ENCODE measurements at regions not wholly inside any gene's neighbourhood (a gene's known extent, or its start where the extent isn't known, plus 50 kb on each side); places are given as distances from the start of the nearest gene placed in this dataset.
"Not testable (repeated sequence)": the region's sequence is repeated elsewhere in the genome, so short reads cannot be mapped to it uniquely, and the experiment has no call there.

GRCh38 chr15:21260966-21261395, 179.3 kb downstream of the POTEB3 start:
- Histone ChIP-seq H3K23ac (ENCODE audit: low read depth, low read length) (no peak overlapping the region), H2AK5ac (ENCODE audit: low read depth, low read length) (no peak overlapping the region), H2AK9ac (replicated peaks; ENCODE audit: low read depth, low read length, poor library complexity) (no peak overlapping the region), H4K91ac (ENCODE audit: insufficient read depth, low read depth, low read length) (no peak overlapping the region), H3K27ac (ENCODE audit: insufficient read depth, low read length) (no peak overlapping the region), H3K9me3 (ENCODE audit: control insufficient read depth, insufficient read depth, low read length) (peaks cover 25% of the 10 kb centered on the region), H4K8ac (ENCODE audit: low read depth in 2 of 2, low read length in 2 of 2) (no peak overlapping the region), H3K4me1 (ENCODE audit: control insufficient read depth, insufficient read depth, low read length) (no peaks in the 10 kb centered on the region), H3K27me3 (ENCODE audit: control insufficient read depth, insufficient read depth, low read length) (no peaks in the 10 kb centered on the region), H3K56ac (ENCODE audit: extremely low read depth, insufficient read depth, low read length) (no peak overlapping the region), H3K14ac (replicated peaks; ENCODE audit: low read depth, low read length) (no peak overlapping the region), H4K5ac (ENCODE audit: low read depth, low read length) (no peak overlapping the region), H3K4me3 (ENCODE audit: insufficient read depth, low read depth, low read length) (no peak overlapping the region), H3K9ac (ENCODE audit: low read depth, low read length) (no peak overlapping the region), H2BK20ac (ENCODE audit: low read depth, low read length) (no peak overlapping the region), H2BK5ac (ENCODE audit: low read depth, low read length, poor library complexity, severe bottlenecking) (no peak overlapping the region), H3K18ac (ENCODE audit: low read depth, low read length) (no peak overlapping the region), H3K9me1 (ENCODE audit: insufficient read depth, low read length) (no peaks in the 10 kb centered on the region), H3K4ac (ENCODE audit: low read depth, low read length) (no peak overlapping the region), H2BK15ac (ENCODE audit: low read depth, low read length) (no peak overlapping the region), H2BK120ac (ENCODE audit: low read depth, low read length) (no peak overlapping the region), H2AFZ (replicated peaks; ENCODE audit: low read length, poor library complexity) (no peak overlapping the region), H3K4me2 (ENCODE audit: low read depth, low read length) (no peak overlapping the region), H3K79me1 (ENCODE audit: low read depth in 1 of 2, low read length in 2 of 2) (no peaks in the 10 kb centered on the region), H3K36me3 (ENCODE audit: control insufficient read depth, insufficient read depth, low read length) (no peaks in the 10 kb centered on the region), H4K20me1 (ENCODE audit: insufficient read depth, low read length) (no peaks in the 10 kb centered on the region)
- no TSS peak for BruUV-seq (replicated peaks)
- no peak for ATAC-seq (ENCODE audit: low read depth)
- in situ Hi-C loops (cut with MboI; ENCODE audit: low sequenced_read_pairs) (no loop called here), dilution Hi-C loops (cut with HindIII; ENCODE audit: low sequenced_read_pairs, unreplicated experiment) (no loop called here), intact Hi-C loops (cut with micrococcal nuclease) (no loop called here)
- CTCF ChIA-PET: no interaction called here
- TF ChIP-seq BHLHE40 (IDR thresholded peaks at IDR 0.05; ENCODE audit: low read depth, low read length): no peak
- POLR2A ChIA-PET (ENCODE audit: unreplicated experiment): no interaction called here
- no peak for DNase-seq
- WGBS, 2 experiments (ENCODE audit: extremely low coverage in 2 of 2, insufficient read length in 1 of 2): 68% methylated on average over 15 of the region's 15 CpGs; no CpG with 5 or more reads in 1 of the 2 experiments

DNA sequence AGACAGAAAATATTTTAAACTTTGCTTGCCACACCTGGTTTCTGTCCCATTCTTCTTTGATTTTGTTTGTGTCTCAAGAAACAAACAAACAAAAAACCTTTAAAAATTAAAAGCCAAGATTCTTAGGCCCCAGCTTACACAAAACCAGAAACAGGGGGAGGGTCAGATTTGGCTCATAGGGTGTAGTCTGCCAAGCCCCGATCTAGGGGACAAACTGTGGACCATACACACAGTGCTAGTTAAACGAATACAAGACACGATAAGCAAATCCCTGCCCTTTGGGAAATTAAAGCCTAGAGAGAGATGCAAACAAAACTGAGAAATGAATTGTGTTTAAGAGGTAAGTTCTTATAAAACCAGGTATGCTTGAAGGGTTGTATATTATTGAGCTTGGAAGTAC, 181.7 kb downstream of the POTEB3 start:
- CTCF ChIA-PET: not testable (repeated sequence)

More for the DNA sequence above, 181.7 kb downstream of the POTEB3 start:
- H2AFZ ChIP-seq (replicated peaks; ENCODE audit: low read length, poor library complexity); H3K56ac ChIP-seq (ENCODE audit: extremely low read depth, insufficient read depth, low read length); POLR2A ChIA-PET (ENCODE audit: unreplicated experiment); H3K4me1 ChIP-seq (ENCODE audit: control insufficient read depth, insufficient read depth, low read length); H3K4me3 ChIP-seq (ENCODE audit: insufficient read depth, low read depth, low read length); dilution Hi-C loops (cut with HindIII; ENCODE audit: low sequenced_read_pairs, unreplicated experiment); in situ Hi-C loops (cut with MboI; ENCODE audit: low sequenced_read_pairs); H3K9ac ChIP-seq (ENCODE audit: low read depth, low read length); H2BK5ac ChIP-seq (ENCODE audit: low read depth, low read length, poor library complexity, severe bottlenecking); H3K27ac ChIP-seq (ENCODE audit: insufficient read depth, low read length); H2BK20ac ChIP-seq (ENCODE audit: low read depth, low read length); BruUV-seq (replicated peaks); H3K4ac ChIP-seq (ENCODE audit: low read depth, low read length); H3K36me3 ChIP-seq (ENCODE audit: control insufficient read depth, insufficient read depth, low read length); H3K18ac ChIP-seq (ENCODE audit: low read depth, low read length); H2BK120ac ChIP-seq (ENCODE audit: low read depth, low read length); H3K9me1 ChIP-seq (ENCODE audit: insufficient read depth, low read length); H4K5ac ChIP-seq (ENCODE audit: low read depth, low read length); H3K79me1 ChIP-seq (ENCODE audit: low read depth in 1 of 2, low read length in 2 of 2); H2BK15ac ChIP-seq (ENCODE audit: low read depth, low read length); H3K23ac ChIP-seq (ENCODE audit: low read depth, low read length); H3K14ac ChIP-seq (replicated peaks; ENCODE audit: low read depth, low read length); H3K27me3 ChIP-seq (ENCODE audit: control insufficient read depth, insufficient read depth, low read length); intact Hi-C loops (cut with micrococcal nuclease); H2AK9ac ChIP-seq (replicated peaks; ENCODE audit: low read depth, low read length, poor library complexity); H2AK5ac ChIP-seq (ENCODE audit: low read depth, low read length); H4K91ac ChIP-seq (ENCODE audit: insufficient read depth, low read depth, low read length); ATAC-seq (ENCODE audit: low read depth); DNase-seq; H3K4me2 ChIP-seq (ENCODE audit: low read depth, low read length); H4K8ac ChIP-seq (ENCODE audit: low read depth in 2 of 2, low read length in 2 of 2); H4K20me1 ChIP-seq (ENCODE audit: insufficient read depth, low read length): not testable (repeated sequence)
- H3K9me3 ChIP-seq (ENCODE audit: control insufficient read depth, insufficient read depth, low read length): peaks cover 25% of the 10 kb centered on the region
- 44% methylated on average over 3 of the region's 3 CpGs; no CpG with 5 or more reads in 1 of the 2 experiments for WGBS, 2 experiments (ENCODE audit: extremely low coverage in 2 of 2, insufficient read length in 1 of 2)
